Neuronal stem cell (in vitro differentiated cells): ENCODE measurements at regions not wholly inside any gene's neighbourhood (a gene's known extent, or its start where the extent isn't known, plus 50 kb on each side); places are given as distances from the start of the nearest gene placed in this dataset.

ENCODE experiments used
- DNase-seq: peaks from one replicate; pipeline ENCODE4 v3.0.0-alpha.2; 2013; ENCODE audit warnings: low spot score
- H2AFZ ChIP-seq: one replicate; pipeline ENCODE4 v1.6.1; 2013; ENCODE audit warnings: mild to moderate bottlenecking, low read length, inconsistent platforms
- H2AK5ac ChIP-seq: 2 replicates; pipeline ENCODE4 v1.6.1; 2013; ENCODE audit warnings: low read depth, mild to moderate bottlenecking, inconsistent platforms, low read length, moderate library complexity, mixed read lengths
- H2BK120ac ChIP-seq: 2 replicates; pipeline ENCODE4 v1.6.1; 2013; ENCODE audit warnings: low read depth, mild to moderate bottlenecking, inconsistent platforms, low read length, moderate library complexity, mixed read lengths
- H2BK12ac ChIP-seq: one replicate; pipeline ENCODE4 v1.6.1; 2013; ENCODE audit warnings: low read length, inconsistent platforms
- H2BK15ac ChIP-seq: 2 replicates; pipeline ENCODE4 v1.6.1; 2013; ENCODE audit warnings: mild to moderate bottlenecking, low read length, inconsistent platforms, mixed read lengths
- H2BK5ac ChIP-seq: one replicate; pipeline ENCODE4 v1.6.1; 2013; ENCODE audit warnings: inconsistent platforms, mild to moderate bottlenecking, low read length, moderate library complexity
- H3K14ac ChIP-seq: one replicate; pipeline ENCODE4 v1.6.1; 2013; ENCODE audit warnings: low read length, inconsistent platforms
- H3K18ac ChIP-seq: 2 replicates; pipeline ENCODE4 v1.6.1; 2013; ENCODE audit warnings: low read length, inconsistent platforms
- H3K23ac ChIP-seq: 2 replicates; pipeline ENCODE4 v1.6.1; 2013; ENCODE audit warnings: low read depth, mild to moderate bottlenecking, mixed read lengths, low read length, inconsistent platforms; ENCODE audit not compliant: poor library complexity
- H3K27ac ChIP-seq: replicated peaks from 3 replicates; pipeline ENCODE4 v1.5.1; 2013; ENCODE audit warnings: low read length, inconsistent platforms
- H3K27me3 ChIP-seq, 3 experiments: 2 replicates each; pipeline ENCODE4 v1.6.1; 2013; ENCODE audit warnings: low read length in 3 of 3, mild to moderate bottlenecking in 2 of 3, inconsistent platforms in 1 of 3, low read depth in 1 of 3, mixed read lengths in 1 of 3, moderate library complexity in 1 of 3; ENCODE audit not compliant: control insufficient read depth in 3 of 3, insufficient read depth in 3 of 3
- H3K36me3 ChIP-seq, 2 donors: replicated peaks in 1 of 2; 2 replicates each; pipeline ENCODE4 v1.6.1; 2013; ENCODE audit warnings: low read length in 2 of 2; ENCODE audit not compliant: control insufficient read depth in 2 of 2, insufficient read depth in 2 of 2
- H3K4ac ChIP-seq: 2 replicates; pipeline ENCODE4 v1.6.1; 2013; ENCODE audit warnings: inconsistent platforms, mild to moderate bottlenecking, low read length, moderate library complexity
- H3K4me1 ChIP-seq, 2 donors: 1 replicate in 1 of 2; 2 replicates in 1 of 2; pipeline ENCODE4 v1.6.1; 2013; ENCODE audit warnings: low read length in 2 of 2, low read depth in 1 of 2; ENCODE audit not compliant: control insufficient read depth in 2 of 2, insufficient read depth in 1 of 2
- H3K4me2 ChIP-seq: one replicate; pipeline ENCODE4 v1.6.1; 2013; ENCODE audit warnings: mild to moderate bottlenecking, low read length, inconsistent platforms; ENCODE audit not compliant: insufficient read depth, poor library complexity, severe bottlenecking
- H3K4me3 ChIP-seq, 2 donors: 2 replicates each; pipeline ENCODE4 v1.5.1; 2013; ENCODE audit warnings: low read length in 2 of 2, mild to moderate bottlenecking in 2 of 2, inconsistent platforms in 1 of 2, moderate library complexity in 1 of 2
- H3K79me1 ChIP-seq: one replicate; pipeline ENCODE4 v1.6.1; 2013; ENCODE audit warnings: low read depth, mild to moderate bottlenecking, inconsistent platforms, low read length, moderate library complexity
- H3K9ac ChIP-seq: one replicate; pipeline ENCODE4 v1.6.1; 2013; ENCODE audit warnings: mild to moderate bottlenecking, low read depth, low read length, inconsistent platforms; ENCODE audit not compliant: poor library complexity
- H3K9me3 ChIP-seq, 2 donors: replicated peaks in 1 of 2; 2 replicates each; pipeline versions ENCODE3 to v1.6.1; 2013; ENCODE audit warnings: low read length in 2 of 2, mild to moderate bottlenecking in 2 of 2, inconsistent platforms in 1 of 2, low read depth in 1 of 2, mixed read lengths in 1 of 2, moderate library complexity in 1 of 2; ENCODE audit not compliant: control insufficient read depth in 2 of 2, insufficient read depth in 1 of 2
- H4K8ac ChIP-seq: one replicate; pipeline ENCODE4 v1.6.1; 2013; ENCODE audit warnings: low read depth, mild to moderate bottlenecking, inconsistent platforms, low read length, moderate library complexity
- H4K91ac ChIP-seq: one replicate; pipeline ENCODE4 v1.6.1; 2013; ENCODE audit warnings: low read length, low read depth, mild to moderate bottlenecking, inconsistent platforms; ENCODE audit not compliant: poor library complexity
- WGBS, 2 donors: extraction: QIAGEN DNeasy Blood & Tissue Kit; methylation state at CpG; one replicate each; pipeline ENCODE4 v1.1.7; 2013; ENCODE audit warnings: missing lambda C conversion rate in 2 of 2, mixed read lengths in 1 of 2; ENCODE audit not compliant: insufficient read length in 2 of 2, insufficient replicate concordance in 1 of 2; ENCODE audit errors: extremely low coverage in 2 of 2; 5-methylcytosine and 5-hydroxymethylcytosine counted together

- Histone ChIP-seq H3K9ac (no peak overlapping the region), H2BK5ac (no peak overlapping the region), H3K36me3 (no peaks in the 10 kb centered on the region), H2BK12ac (no peak overlapping the region), H2AK5ac (no peak overlapping the region), H3K4me1 (peaks cover 0 to 1% of the 10 kb centered on the region in 2 donors), H3K4me3 (no peak overlapping the region), H3K23ac (no peak overlapping the region), H3K14ac (no peak overlapping the region), H3K4me2 (no peak overlapping the region), H3K27ac (no peak overlapping the region), H3K9me3 (no peaks in the 10 kb centered on the region), H2AFZ (no peak overlapping the region), H3K18ac (no peak overlapping the region), H4K91ac (no peak overlapping the region), H3K4ac (no peak overlapping the region), H2BK15ac (no peak overlapping the region), H3K27me3 (no peaks in the 10 kb centered on the region), H4K8ac (no peak overlapping the region), H3K79me1 (no peaks in the 10 kb centered on the region), H2BK120ac (no peak overlapping the region)
- no peak for DNase-seq
- no CpG with 5 or more reads among the region's 3 CpGs for WGBS, 2 donors
Observed at GRCh38 chr12:102565555-102565954, 85.2 kb upstream of the IGF1 start.

DNA sequence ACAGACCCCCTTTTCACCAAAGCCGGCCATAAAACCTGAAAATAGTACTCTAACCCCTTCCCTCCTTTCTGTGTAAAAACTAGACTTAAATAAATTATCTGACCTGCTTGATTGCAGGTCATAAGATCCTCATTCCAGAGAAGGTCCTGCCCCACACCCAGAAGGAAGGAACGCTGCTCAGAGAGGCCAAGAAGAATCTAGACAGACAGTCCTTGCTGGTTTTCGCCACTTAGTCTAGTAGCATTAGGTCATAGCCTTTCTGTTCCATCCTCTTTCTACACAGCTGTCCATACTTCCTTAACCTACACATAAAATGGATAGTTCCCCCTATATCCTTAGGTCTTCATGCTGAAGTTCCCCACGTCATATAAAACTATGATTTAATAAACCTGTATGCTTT lies 83.7 kb upstream of the IGF1 start:
- WGBS, 2 donors, result no CpG with 5 or more reads among the region's 4 CpGs

GRCh38 chr12:102562836-102563425 lies 82.6 kb upstream of the IGF1 start:
- WGBS, 2 donors, result no CpG with 5 or more reads among the region's 2 CpGs
- H3K4me3 ChIP-seq, result no peak overlapping the region
- H3K4me1 ChIP-seq, result peaks cover 0 to 1% of the 10 kb centered on the region in 2 donors
- no peak overlapping the region for H2BK120ac ChIP-seq
- no peak overlapping the region for H2BK15ac ChIP-seq
- no peak overlapping the region for H2BK12ac ChIP-seq
- H2AFZ ChIP-seq, result no peak overlapping the region
- H3K9me3 ChIP-seq, result no peaks in the 10 kb centered on the region
- no peak overlapping the region for H3K23ac ChIP-seq
- no peaks in the 10 kb centered on the region for H3K36me3 ChIP-seq
- no peak overlapping the region for H3K18ac ChIP-seq
- no peak for DNase-seq
- H2BK5ac ChIP-seq, result no peak overlapping the region
- H3K14ac ChIP-seq, result no peak overlapping the region
- H3K27me3 ChIP-seq, result no peaks in the 10 kb centered on the region
- H3K4me2 ChIP-seq, result no peak overlapping the region
- H3K4ac ChIP-seq, result no peak overlapping the region
- no peak overlapping the region for H3K9ac ChIP-seq
- no peak overlapping the region for H3K27ac ChIP-seq
- no peak overlapping the region for H2AK5ac ChIP-seq
- no peak overlapping the region for H4K91ac ChIP-seq
- no peaks in the 10 kb centered on the region for H3K79me1 ChIP-seq
- no peak overlapping the region for H4K8ac ChIP-seq

More for the DNA sequence above, 83.7 kb upstream of the IGF1 start:
- H2BK5ac ChIP-seq, result no peak overlapping the region
- H3K4ac ChIP-seq, result no peak overlapping the region
- no peaks in the 10 kb centered on the region for H3K36me3 ChIP-seq
- no peak overlapping the region for H2BK120ac ChIP-seq
- H3K4me1 ChIP-seq, result peaks cover 0 to 1% of the 10 kb centered on the region in 2 donors
- H2AFZ ChIP-seq, result no peak overlapping the region
- no peak overlapping the region for H4K91ac ChIP-seq
- no peak overlapping the region for H3K4me2 ChIP-seq
- no peak overlapping the region for H3K18ac ChIP-seq
- H2AK5ac ChIP-seq, result no peak overlapping the region
- no peak overlapping the region for H3K23ac ChIP-seq
- no peak overlapping the region for H4K8ac ChIP-seq
- H3K14ac ChIP-seq, result no peak overlapping the region
- no peak overlapping the region for H3K27ac ChIP-seq
- no peaks in the 10 kb centered on the region for H3K27me3 ChIP-seq
- H2BK12ac ChIP-seq, result no peak overlapping the region
- DNase-seq, result no peak
- no peak overlapping the region for H2BK15ac ChIP-seq
- no peak overlapping the region for H3K4me3 ChIP-seq
- no peaks in the 10 kb centered on the region for H3K9me3 ChIP-seq
- no peak overlapping the region for H3K9ac ChIP-seq
- no peaks in the 10 kb centered on the region for H3K79me1 ChIP-seq

GRCh38 chr12:102551186-102551585 lies 70.8 kb upstream of the IGF1 start:
- WGBS, 2 donors, result no CpG with 5 or more reads among the region's 2 CpGs
- no peak overlapping the region for H4K91ac ChIP-seq
- H3K27me3 ChIP-seq, result no peaks in the 10 kb centered on the region

More at GRCh38 chr12:102551186-102551585, 70.8 kb upstream of the IGF1 start:
- H2BK5ac ChIP-seq, result no peak overlapping the region
- no peak overlapping the region for H2BK120ac ChIP-seq
- DNase-seq, result no peak
- H3K14ac ChIP-seq, result no peak overlapping the region
- H3K9me3 ChIP-seq, result no peaks in the 10 kb centered on the region
- H3K79me1 ChIP-seq, result no peaks in the 10 kb centered on the region
- H2AK5ac ChIP-seq, result no peak overlapping the region
- H2BK12ac ChIP-seq, result no peak overlapping the region
- no peaks in the 10 kb centered on the region for H3K36me3 ChIP-seq
- H3K18ac ChIP-seq, result no peak overlapping the region
- no peak overlapping the region for H2BK15ac ChIP-seq
- peaks cover 0 to 5% of the 10 kb centered on the region in 2 donors for H3K4me1 ChIP-seq
- no peak overlapping the region for H3K27ac ChIP-seq
- H2AFZ ChIP-seq, result no peak overlapping the region
- no peak overlapping the region for H3K4me3 ChIP-seq
- H3K23ac ChIP-seq, result no peak overlapping the region
- no peak overlapping the region for H3K9ac ChIP-seq
- no peak overlapping the region for H4K8ac ChIP-seq
- H3K4me2 ChIP-seq, result no peak overlapping the region
- H3K4ac ChIP-seq, result no peak overlapping the region
